GM18502 (cell line): ENCODE measurements at regions not wholly inside any gene's neighbourhood (a gene's known extent, or its start where the extent isn't known, plus 50 kb on each side); places are given as distances from the start of the nearest gene placed in this dataset.
A peak's percentile ranks its signal among the peaks of the same experiment; 100 is the strongest.
"Not testable (repeated sequence)": the region's sequence is repeated elsewhere in the genome, so short reads cannot be mapped to it uniquely, and the experiment has no call there.

ENCODE experiments used
- ATAC-seq: cut with Tn5 transposase; IDR thresholded peaks from one replicate; pipeline ENCODE4 v1.9.1; 2021; ENCODE audit warnings: mild to moderate bottlenecking; ENCODE audit not compliant: unreplicated experiment, poor library complexity

DNA sequence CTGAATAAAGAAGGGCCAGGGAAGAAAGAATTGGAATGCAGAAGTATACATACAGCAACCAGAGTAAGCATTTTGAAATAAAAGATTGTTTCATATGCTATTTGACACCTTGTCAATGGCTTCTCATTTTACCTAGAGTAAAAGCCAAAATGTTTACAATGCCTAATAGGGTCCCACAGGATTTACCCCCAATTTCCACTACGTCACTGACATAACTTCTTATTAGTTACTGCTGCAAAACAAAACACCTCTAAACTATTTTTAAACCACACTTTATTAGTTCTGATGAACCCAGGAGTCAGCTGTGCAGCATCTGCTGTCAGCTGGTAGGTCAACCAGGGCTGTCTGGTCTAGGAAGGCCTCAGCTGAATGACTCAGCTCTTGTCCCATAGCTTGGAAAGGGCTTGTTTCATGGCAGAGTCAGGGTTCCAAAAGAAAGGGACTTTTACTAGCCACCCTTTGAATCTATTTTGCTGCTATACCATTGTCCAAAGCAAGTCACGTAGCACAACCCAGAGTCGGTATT is 945.1 kb downstream of the EPHA3 start:
- ATAC-seq: no peak

- ATAC-seq: no peak
Observed at GRCh38 chr3:90054311-90054710, 946.9 kb downstream of the EPHA3 start.

DNA sequence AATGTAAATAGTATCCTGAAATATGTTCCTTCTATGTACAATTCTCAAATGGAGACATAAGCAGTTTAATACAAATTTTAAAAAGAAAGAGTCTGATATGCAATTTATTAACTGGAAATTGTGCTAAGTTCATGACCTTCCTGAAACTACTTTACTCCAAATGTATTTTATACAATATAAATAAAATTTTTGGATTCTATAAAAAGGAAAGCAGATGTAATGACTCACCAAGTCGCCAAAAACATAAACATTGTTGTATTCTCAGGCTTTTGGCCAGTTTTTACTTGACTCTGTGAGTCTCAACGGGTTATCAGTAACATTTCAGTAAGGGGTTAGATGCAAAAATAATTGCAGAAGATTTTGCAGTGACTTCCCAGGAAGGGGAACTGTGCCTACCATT is 948.2 kb downstream of the EPHA3 start:
- no peak for ATAC-seq

- ATAC-seq: no peak
Observed at GRCh38 chr3:90056281-90057032, 949.0 kb downstream of the EPHA3 start.

- ATAC-seq: no peak
Observed at GRCh38 chr3:90062016-90062415, 954.6 kb downstream of the EPHA3 start.

DNA sequence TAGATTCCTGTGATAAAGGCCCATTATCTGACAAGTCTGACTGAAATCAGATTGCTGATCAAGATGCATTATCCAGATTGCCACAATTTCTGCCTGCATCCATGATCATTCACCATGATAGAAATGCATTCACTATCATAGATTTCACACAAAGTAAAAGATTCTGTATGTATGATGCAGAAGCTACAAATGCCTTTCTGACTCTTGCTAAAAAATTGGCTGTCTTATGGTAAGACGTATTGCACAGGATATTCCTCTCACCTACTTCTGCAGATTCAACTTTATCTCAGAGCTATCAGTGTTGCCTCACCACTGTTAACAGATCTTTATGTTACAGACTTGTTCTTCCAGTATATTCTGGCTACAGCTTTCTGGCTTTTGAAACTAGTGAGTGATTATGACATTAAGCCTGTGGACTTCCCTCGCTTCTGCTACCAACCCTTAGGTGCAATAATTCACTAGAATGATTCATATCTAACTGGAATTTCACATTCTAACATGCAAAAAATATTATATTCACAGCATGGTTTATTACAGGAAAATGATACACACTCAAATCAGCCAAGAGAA is 955.3 kb downstream of the EPHA3 start:
- ATAC-seq: no peak

DNA sequence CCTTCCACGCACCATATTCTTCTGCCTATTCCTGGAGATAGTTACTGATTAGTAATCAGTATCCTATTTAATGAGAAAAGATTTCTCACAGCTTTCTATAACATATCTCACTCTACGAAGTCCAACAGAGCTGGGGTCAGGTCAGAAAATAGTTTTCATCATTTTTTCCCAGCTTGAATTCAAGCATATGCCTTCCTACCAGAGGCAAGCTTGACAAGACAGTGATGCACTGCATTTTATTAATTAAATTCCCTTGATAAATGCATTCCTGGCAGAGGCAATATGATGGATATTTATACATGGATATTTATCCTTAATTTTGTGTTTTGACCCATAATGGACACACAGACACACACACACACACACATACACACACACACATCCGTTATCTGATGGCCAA is 961.4 kb downstream of the EPHA3 start:
- no peak for ATAC-seq

DNA sequence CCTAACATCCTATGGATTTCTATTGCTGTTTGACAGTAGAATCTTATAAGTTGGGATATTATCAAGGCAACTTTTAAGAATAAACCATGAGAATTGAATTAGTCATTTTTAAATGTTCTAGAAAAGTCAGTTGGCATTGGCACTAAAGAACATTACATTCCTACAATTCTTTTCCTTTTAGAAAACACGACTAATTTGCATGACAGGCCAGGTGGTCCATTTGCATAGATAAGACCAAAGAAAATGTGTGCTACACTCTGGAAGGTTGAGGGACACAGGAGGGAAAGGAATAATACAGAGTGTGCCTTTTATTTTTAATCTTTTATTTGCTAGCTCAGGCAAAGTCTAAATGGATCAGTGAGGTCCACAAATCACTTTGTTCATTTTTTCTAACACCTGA is 962.3 kb downstream of the EPHA3 start:
- ATAC-seq: no peak

- ATAC-seq: no peak
Observed at GRCh38 chr3:90076136-90076535, 968.7 kb downstream of the EPHA3 start.

GRCh38 chr3:90080988-90081387 is 973.6 kb downstream of the EPHA3 start:
- no peak for ATAC-seq

- ATAC-seq: not testable (repeated sequence)
Observed at GRCh38 chr3:90086297-90086696, 978.9 kb downstream of the EPHA3 start.

GRCh38 chr3:90087703-90088102 is 980.3 kb downstream of the EPHA3 start:
- no peak for ATAC-seq

DNA sequence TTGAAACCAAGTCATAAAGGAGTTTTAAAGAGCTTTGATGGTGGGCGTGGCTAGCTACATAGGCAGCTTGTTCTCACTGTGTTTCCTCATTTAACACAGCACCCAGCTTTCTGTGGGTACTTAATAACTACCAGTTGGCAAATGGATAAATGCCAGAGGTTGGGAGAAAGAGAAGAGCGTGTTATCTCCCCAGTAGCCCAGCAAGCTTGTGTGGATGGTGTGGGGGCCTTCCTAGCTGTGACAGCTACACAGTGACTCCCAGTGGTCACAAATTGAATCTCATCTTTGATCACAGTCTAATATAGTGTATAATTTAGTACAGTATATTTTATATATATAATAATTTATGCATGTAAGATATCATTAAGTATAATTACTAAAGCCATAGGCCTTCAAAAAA is 984.1 kb downstream of the EPHA3 start:
- peak; percentile 79 for ATAC-seq

DNA sequence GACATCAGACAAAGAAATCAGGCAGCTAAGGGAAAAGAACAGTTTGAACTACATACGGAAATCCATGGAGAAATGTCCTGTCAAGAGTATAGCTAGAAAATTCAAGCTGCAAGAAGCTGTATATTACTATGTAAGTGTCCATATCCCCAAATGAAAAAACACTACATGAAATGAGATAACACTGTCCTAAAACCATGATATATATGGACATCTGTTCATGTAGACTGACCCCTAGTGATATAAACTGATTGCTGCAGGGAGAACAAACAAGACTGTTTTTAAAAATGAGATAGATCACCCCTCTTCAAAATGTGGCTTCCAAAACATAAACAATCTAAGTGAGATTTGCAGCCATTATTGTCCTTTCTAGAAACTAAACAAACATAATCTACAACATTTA is 985.6 kb downstream of the EPHA3 start:
- peak; percentile 54 for ATAC-seq

DNA sequence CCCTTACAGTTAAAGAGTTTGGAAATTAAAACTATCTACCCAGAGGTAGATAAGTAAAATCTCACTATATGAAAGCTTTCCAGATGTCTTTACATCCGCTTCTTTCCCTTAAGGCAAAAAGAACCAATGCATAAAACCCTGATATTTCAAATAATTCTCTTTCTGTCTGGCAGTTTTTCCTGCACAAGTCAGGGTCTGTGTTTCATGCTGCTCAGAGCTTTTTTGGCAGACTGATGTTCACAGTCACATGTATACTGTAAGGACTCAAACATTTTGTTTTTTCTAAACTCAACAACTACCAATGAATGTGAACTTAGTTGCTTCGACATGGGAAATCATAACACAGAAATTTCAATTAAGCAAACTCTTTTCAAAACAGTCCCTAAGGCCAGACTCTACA is 988.4 kb downstream of the EPHA3 start:
- no peak for ATAC-seq

DNA sequence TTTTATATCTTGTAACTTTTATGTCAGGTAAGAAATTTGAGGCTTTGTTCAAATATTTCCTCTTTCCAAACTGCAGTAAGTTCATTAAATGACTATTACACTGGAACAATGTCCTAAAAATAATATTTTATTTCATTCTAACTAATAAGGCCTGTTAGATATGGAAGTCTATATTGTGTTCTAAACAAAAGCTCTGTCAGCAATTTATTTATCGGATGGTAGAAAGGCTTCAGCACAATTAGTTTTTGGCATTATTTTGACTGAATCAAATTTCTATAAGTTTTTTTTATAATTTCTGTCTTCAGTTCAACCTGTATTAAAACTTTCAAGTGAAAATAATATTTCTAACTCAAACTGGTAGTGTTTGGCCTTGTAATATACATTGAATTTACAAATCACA is 992.1 kb downstream of the EPHA3 start:
- no peak for ATAC-seq

DNA sequence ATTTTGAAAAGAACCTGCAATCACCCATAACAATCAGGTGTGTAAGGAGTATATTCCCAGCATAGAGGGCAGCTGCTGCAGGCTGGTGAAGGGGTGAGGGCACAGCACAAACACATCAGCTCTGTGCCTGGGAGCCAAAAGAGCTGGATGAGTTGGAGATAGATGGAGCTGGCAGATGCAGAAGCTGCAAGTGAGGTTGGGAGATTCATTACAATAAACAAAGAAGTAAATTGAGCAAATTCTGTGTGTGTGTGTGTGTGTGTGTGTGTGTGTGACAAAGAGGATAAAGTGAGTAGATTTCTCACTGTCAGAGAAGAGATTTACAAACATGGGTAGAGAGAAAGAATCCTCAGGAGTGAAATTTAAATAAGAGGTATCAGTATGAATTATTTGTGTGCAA is 994.7 kb downstream of the EPHA3 start:
- ATAC-seq: no peak

DNA sequence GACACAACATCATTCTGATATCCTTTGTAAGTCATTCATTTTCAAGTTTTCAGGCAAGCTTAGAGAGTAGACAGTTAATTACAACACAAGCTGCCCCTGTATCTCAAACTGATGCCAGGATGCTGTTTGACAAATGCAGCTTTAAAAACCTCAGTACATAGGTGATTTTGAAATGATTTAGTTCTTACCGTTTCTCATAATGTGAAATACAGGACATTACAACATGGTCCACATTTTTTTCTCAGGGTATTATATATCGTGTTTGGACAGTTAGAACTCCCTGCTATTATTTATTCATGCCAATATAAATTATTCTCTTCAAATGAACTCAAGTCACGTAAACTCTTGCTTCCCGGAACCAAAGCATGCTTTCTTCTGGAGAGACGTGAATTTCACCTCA is 1013.9 kb downstream of the EPHA3 start:
- no peak for ATAC-seq

- ATAC-seq: no peak
Observed at GRCh38 chr3:90128391-90128790, 1021.0 kb downstream of the EPHA3 start.

DNA sequence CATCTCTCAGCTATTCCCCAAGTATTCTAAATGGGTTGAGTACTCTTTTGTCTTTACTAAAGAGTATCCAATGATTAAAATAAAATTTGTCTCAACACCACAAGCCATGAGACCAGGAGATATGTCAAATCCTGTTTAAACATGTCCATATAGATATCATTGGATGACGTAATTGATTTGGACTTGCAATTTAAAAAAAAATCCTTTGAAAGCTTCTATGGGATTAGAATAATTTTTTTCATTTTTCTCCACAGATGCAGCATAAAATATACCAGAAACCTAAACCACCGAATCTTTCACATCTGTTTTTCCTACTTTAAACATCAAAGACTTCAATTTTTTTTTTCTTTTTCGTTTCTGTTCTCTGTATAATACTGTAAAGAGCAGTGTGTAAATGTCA is 1022.3 kb downstream of the EPHA3 start:
- ATAC-seq: no peak

DNA sequence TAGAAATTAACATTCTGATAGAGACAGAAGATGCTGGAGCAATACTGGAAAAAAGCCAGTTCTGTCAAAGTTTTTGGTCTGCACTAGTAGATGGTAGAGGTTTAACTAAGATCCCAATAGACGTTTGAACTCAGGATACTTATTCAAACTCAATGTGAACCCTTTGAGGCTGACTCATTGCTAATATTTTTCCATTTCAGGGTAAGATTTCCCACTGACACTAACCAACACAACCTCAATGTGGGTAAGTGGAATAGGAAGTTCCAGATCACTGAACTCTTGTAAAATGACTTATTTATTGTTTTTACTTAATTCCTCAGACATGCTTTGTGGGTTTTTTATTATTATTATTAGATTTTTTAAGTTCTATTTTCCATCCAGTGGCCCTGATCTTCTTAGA is 1024.8 kb downstream of the EPHA3 start:
- no peak for ATAC-seq

DNA sequence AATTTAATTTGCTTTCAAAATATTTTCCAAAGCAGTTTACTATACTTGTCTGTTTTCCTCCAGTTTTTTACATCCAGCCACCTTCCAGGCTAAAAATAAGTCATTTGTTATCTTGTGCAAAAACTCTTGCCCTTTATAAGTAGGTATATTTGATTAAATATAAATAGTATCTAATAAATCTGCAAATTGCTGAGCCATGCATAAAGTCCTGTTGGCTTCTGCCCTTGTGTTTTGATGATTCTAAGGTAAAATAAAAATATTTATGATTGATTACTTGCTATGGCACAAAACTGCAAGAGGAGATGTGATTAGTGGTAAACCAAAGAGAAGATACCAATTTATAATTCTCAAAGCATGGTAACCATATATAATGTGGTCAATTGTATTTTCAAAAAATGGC is 1026.7 kb downstream of the EPHA3 start:
- ATAC-seq: no peak
